ENCODE measurements at regions not wholly inside any gene's neighbourhood (a gene's known extent, or its start where the extent isn't known, plus 50 kb on each side); places are given as distances from the start of the nearest gene placed in this dataset.

- Histone ChIP-seq H3K9me3 (no peaks in the 10 kb centered on the region), H3K4me3 (ENCODE audit: low read depth, low read length) (no peak overlapping the region), H3K36me3 (ENCODE audit: control insufficient read depth, insufficient read depth, low read length) (no peaks in the 10 kb centered on the region), H3K27me3 (replicated peaks; ENCODE audit: control insufficient read depth, insufficient read depth, low read length) (no peaks in the 10 kb centered on the region), H3K4me1 (no peaks in the 10 kb centered on the region)
- DNase-seq: no peak
- Mint-ChIP-seq H3K36me3 (ENCODE audit: insufficient read depth, unreplicated experiment) (no peaks in the 10 kb centered on the region), H3K4me3 (ENCODE audit: unreplicated experiment) (no peak overlapping the region), H3K27me3 (ENCODE audit: insufficient read depth, unreplicated experiment) (no peaks in the 10 kb centered on the region), H3K4me1 (ENCODE audit: low read depth, unreplicated experiment) (no peaks in the 10 kb centered on the region), H3K9me3 (ENCODE audit: unreplicated experiment) (peaks cover 9% of the 10 kb centered on the region), H3K27ac (ENCODE audit: unreplicated experiment) (no peak overlapping the region)
- BruUV-seq (replicated peaks): no TSS peak
- ChIA-PET CTCF (no interaction called here), POLR2A (no interaction called here)
- intact Hi-C loops (cut with micrococcal nuclease; ENCODE audit: unreplicated experiment): no loop called here
- TF ChIP-seq CTCF (IDR thresholded peaks at IDR 0.05; ENCODE audit: insufficient read depth in 1 of 2, low read depth in 1 of 2, low read length in 1 of 2, severe bottlenecking in 1 of 2, unreplicated experiment in 1 of 2): no peak
These were observed 303.7 kb upstream of the GNPDA2 start for GRCh38 chr4:45030059-45030458.

- Mint-ChIP-seq H3K4me3 (ENCODE audit: unreplicated experiment) (no peak overlapping the region), H3K27ac (ENCODE audit: unreplicated experiment) (no peak overlapping the region), H3K9me3 (ENCODE audit: unreplicated experiment) (no peaks in the 10 kb centered on the region), H3K27me3 (ENCODE audit: insufficient read depth, unreplicated experiment) (no peaks in the 10 kb centered on the region), H3K4me1 (ENCODE audit: low read depth, unreplicated experiment) (no peaks in the 10 kb centered on the region), H3K36me3 (ENCODE audit: insufficient read depth, unreplicated experiment) (no peaks in the 10 kb centered on the region)
- Histone ChIP-seq H3K4me1 (no peaks in the 10 kb centered on the region), H3K27me3 (replicated peaks; ENCODE audit: control insufficient read depth, insufficient read depth, low read length) (no peaks in the 10 kb centered on the region), H3K4me3 (ENCODE audit: low read depth, low read length) (no peak overlapping the region), H3K9me3 (no peaks in the 10 kb centered on the region), H3K36me3 (ENCODE audit: control insufficient read depth, insufficient read depth, low read length) (no peaks in the 10 kb centered on the region)
- no peak for DNase-seq
- ChIA-PET CTCF (no interaction called here), POLR2A (no interaction called here)
- intact Hi-C loops (cut with micrococcal nuclease; ENCODE audit: unreplicated experiment): no loop called here
- TF ChIP-seq CTCF (IDR thresholded peaks at IDR 0.05; ENCODE audit: insufficient read depth in 1 of 2, low read depth in 1 of 2, low read length in 1 of 2, severe bottlenecking in 1 of 2, unreplicated experiment in 1 of 2): no peak
- no TSS peak for BruUV-seq (replicated peaks)
These were observed 281.2 kb upstream of the GNPDA2 start for GRCh38 chr4:45007508-45007907.

- no peaks in the 10 kb centered on the region for H3K27me3 Mint-ChIP-seq (ENCODE audit: insufficient read depth, unreplicated experiment)
These were observed 279.7 kb upstream of the GNPDA2 start for GRCh38 chr4:45006078-45006477.

More at GRCh38 chr4:45006078-45006477, 279.7 kb upstream of the GNPDA2 start:
- no peaks in the 10 kb centered on the region for H3K27me3 ChIP-seq (replicated peaks; ENCODE audit: control insufficient read depth, insufficient read depth, low read length)
- H3K4me1 Mint-ChIP-seq (ENCODE audit: low read depth, unreplicated experiment): no peaks in the 10 kb centered on the region
- ChIA-PET CTCF (no interaction called here), POLR2A (no interaction called here)
- H3K4me1 ChIP-seq: no peaks in the 10 kb centered on the region
- no peak overlapping the region for H3K4me3 ChIP-seq (ENCODE audit: low read depth, low read length)
- H3K36me3 Mint-ChIP-seq (ENCODE audit: insufficient read depth, unreplicated experiment): no peaks in the 10 kb centered on the region
- H3K27ac Mint-ChIP-seq (ENCODE audit: unreplicated experiment): no peak overlapping the region
- no peaks in the 10 kb centered on the region for H3K9me3 ChIP-seq
- H3K36me3 ChIP-seq (ENCODE audit: control insufficient read depth, insufficient read depth, low read length): no peaks in the 10 kb centered on the region
- DNase-seq: no peak
- no TSS peak for BruUV-seq (replicated peaks)
- no peak for TF ChIP-seq CTCF (IDR thresholded peaks at IDR 0.05; ENCODE audit: insufficient read depth in 1 of 2, low read depth in 1 of 2, low read length in 1 of 2, severe bottlenecking in 1 of 2, unreplicated experiment in 1 of 2)
- H3K9me3 Mint-ChIP-seq (ENCODE audit: unreplicated experiment): no peaks in the 10 kb centered on the region
- no peak overlapping the region for H3K4me3 Mint-ChIP-seq (ENCODE audit: unreplicated experiment)
- intact Hi-C loops (cut with micrococcal nuclease; ENCODE audit: unreplicated experiment): no loop called here

Data from Caco-2 (cell line).